ENCODE measurements at regions not wholly inside any gene's neighbourhood (a gene's known extent, or its start where the extent isn't known, plus 50 kb on each side); places are given as distances from the start of the nearest gene placed in this dataset.

DNA sequence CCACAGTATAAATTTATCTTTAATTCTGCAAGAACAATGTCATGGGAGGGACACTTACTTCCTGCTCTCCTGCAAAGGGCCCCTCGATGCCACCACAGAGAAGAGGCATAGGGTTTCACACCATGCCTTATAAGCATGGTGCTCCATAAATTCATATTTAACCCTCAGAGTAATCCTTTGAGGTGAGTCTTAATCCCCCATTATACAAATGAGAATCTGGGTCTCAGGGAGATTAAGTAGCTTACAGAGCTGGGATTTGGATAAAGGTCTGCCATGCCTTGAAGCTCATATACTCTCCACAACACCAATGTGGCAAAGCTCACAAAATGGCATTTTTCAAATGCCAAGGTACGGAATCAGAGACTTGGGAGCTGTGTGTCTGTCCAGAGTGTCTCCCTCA is 268.5 kb upstream of the CCL2 start:
- Histone ChIP-seq H3K4ac (ENCODE audit: low read depth, low read length) (no peak overlapping the region), H2BK5ac (ENCODE audit: low read depth, low read length, poor library complexity, severe bottlenecking) (no peak overlapping the region), H2AK9ac (replicated peaks; ENCODE audit: low read depth, low read length, poor library complexity) (no peak overlapping the region), H3K4me2 (ENCODE audit: low read depth, low read length) (no peak overlapping the region), H3K27ac (ENCODE audit: insufficient read depth, low read length) (no peak overlapping the region), H3K36me3 (ENCODE audit: control insufficient read depth, insufficient read depth, low read length) (no peaks in the 10 kb centered on the region), H4K5ac (ENCODE audit: low read depth, low read length) (no peak overlapping the region), H2AFZ (replicated peaks; ENCODE audit: low read length, poor library complexity) (no peak overlapping the region), H3K27me3 (ENCODE audit: control insufficient read depth, insufficient read depth, low read length) (no peaks in the 10 kb centered on the region), H2BK15ac (ENCODE audit: low read depth, low read length) (no peak overlapping the region), H3K4me1 (ENCODE audit: control insufficient read depth, insufficient read depth, low read length) (no peaks in the 10 kb centered on the region), H2AK5ac (ENCODE audit: low read depth, low read length) (no peak overlapping the region), H2BK20ac (ENCODE audit: low read depth, low read length) (no peak overlapping the region), H3K9ac (ENCODE audit: low read depth, low read length) (no peak overlapping the region), H3K4me3 (ENCODE audit: insufficient read depth, low read depth, low read length) (no peak overlapping the region), H2BK120ac (ENCODE audit: low read depth, low read length) (no peak overlapping the region), H3K9me3 (ENCODE audit: control insufficient read depth, insufficient read depth, low read length) (peaks cover 2% of the 10 kb centered on the region; the same call in 1 of the 2 replicates), H4K8ac (ENCODE audit: low read depth in 2 of 2, low read length in 2 of 2) (no peak overlapping the region), H4K20me1 (ENCODE audit: insufficient read depth, low read length) (no peaks in the 10 kb centered on the region), H4K91ac (ENCODE audit: insufficient read depth, low read depth, low read length) (no peak overlapping the region), H3K23ac (ENCODE audit: low read depth, low read length) (no peak overlapping the region), H3K18ac (ENCODE audit: low read depth, low read length) (no peak overlapping the region), H3K79me1 (ENCODE audit: low read depth in 1 of 2, low read length in 2 of 2) (no peaks in the 10 kb centered on the region), H3K14ac (replicated peaks; ENCODE audit: low read depth, low read length) (no peak overlapping the region), H3K56ac (ENCODE audit: extremely low read depth, insufficient read depth, low read length) (no peak overlapping the region), H3K9me1 (ENCODE audit: insufficient read depth, low read length) (no peaks in the 10 kb centered on the region)
- WGBS, 2 experiments (ENCODE audit: extremely low coverage in 2 of 2, insufficient read length in 1 of 2) = no CpG with 5 or more reads among the region's 2 CpGs
- CTCF ChIA-PET = no interaction called here
- intact Hi-C loops (cut with micrococcal nuclease) (no loop called here), dilution Hi-C loops (cut with HindIII; ENCODE audit: low sequenced_read_pairs, unreplicated experiment) (no loop called here), in situ Hi-C loops (cut with MboI; ENCODE audit: low sequenced_read_pairs) (no loop called here)
- DNase-seq (no peak), ATAC-seq (ENCODE audit: low read depth) (no peak)
- TF ChIP-seq NFE2L2 (IDR thresholded peaks at IDR 0.05; ENCODE audit: low read depth, low read length) = no peak
- no peak for TF ChIP-seq RAD21 (IDR thresholded peaks at IDR 0.05; ENCODE audit: low read length)
- TF ChIP-seq RFX5 (IDR thresholded peaks at IDR 0.05; ENCODE audit: low read depth, low read length) = no peak
- TF ChIP-seq RCOR1 (IDR thresholded peaks at IDR 0.05; ENCODE audit: insufficient replicate concordance, low read length) = no peak
- TF ChIP-seq, protein P1, sequence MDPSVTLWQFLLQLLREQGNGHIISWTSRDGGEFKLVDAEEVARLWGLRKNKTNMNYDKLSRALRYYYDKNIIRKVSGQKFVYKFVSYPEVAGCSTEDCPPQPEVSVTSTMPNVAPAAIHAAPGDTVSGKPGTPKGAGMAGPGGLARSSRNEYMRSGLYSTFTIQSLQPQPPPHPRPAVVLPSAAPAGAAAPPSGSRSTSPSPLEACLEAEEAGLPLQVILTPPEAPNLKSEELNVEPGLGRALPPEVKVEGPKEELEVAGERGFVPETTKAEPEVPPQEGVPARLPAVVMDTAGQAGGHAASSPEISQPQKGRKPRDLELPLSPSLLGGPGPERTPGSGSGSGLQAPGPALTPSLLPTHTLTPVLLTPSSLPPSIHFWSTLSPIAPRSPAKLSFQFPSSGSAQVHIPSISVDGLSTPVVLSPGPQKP (IDR thresholded peaks at IDR 0.05; ENCODE audit: borderline replicate concordance, low read depth, low read length) = no peak
- TF ChIP-seq, protein P2, sequence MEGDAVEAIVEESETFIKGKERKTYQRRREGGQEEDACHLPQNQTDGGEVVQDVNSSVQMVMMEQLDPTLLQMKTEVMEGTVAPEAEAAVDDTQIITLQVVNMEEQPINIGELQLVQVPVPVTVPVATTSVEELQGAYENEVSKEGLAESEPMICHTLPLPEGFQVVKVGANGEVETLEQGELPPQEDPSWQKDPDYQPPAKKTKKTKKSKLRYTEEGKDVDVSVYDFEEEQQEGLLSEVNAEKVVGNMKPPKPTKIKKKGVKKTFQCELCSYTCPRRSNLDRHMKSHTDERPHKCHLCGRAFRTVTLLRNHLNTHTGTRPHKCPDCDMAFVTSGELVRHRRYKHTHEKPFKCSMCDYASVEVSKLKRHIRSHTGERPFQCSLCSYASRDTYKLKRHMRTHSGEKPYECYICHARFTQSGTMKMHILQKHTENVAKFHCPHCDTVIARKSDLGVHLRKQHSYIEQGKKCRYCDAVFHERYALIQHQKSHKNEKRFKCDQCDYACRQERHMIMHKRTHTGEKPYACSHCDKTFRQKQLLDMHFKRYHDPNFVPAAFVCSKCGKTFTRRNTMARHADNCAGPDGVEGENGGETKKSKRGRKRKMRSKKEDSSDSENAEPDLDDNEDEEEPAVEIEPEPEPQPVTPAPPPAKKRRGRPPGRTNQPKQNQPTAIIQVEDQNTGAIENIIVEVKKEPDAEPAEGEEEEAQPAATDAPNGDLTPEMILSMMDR (conservative IDR thresholded peaks at IDR 0.05; ENCODE audit: low read depth, low read length) = no peak
- no peak for TF ChIP-seq BHLHE40 (IDR thresholded peaks at IDR 0.05; ENCODE audit: low read depth, low read length)
- no peak for TF ChIP-seq POLR2A (IDR thresholded peaks at IDR 0.05; ENCODE audit: low read depth, low read length)
- TF ChIP-seq MAFK (IDR thresholded peaks at IDR 0.05; ENCODE audit: low read depth, low read length) = no peak
- POLR2A ChIA-PET (ENCODE audit: unreplicated experiment) = no interaction called here
- no TSS peak for BruUV-seq (replicated peaks)

Measured in IMR-90 (cell line).